ENCODE measurements at regions not wholly inside any gene's neighbourhood (a gene's known extent, or its start where the extent isn't known, plus 50 kb on each side); places are given as distances from the start of the nearest gene placed in this dataset.

GRCh38 chr7:115707258-115708012 is 323.1 kb downstream of the TFEC start:
- no peak for DNase-seq

GRCh38 chr7:115704884-115705283 is 325.7 kb downstream of the TFEC start:
- DNase-seq: no peak

GRCh38 chr7:115701141-115701540 is 329.4 kb downstream of the TFEC start:
- no peak for DNase-seq

- no peak for DNase-seq
Observed at GRCh38 chr7:115694424-115694823, 336.1 kb downstream of the TFEC start.

- DNase-seq: no peak
Observed at GRCh38 chr7:115693779-115694178, 336.8 kb downstream of the TFEC start.

- no peak for DNase-seq
Observed at GRCh38 chr7:115689941-115690340, 340.6 kb downstream of the TFEC start.

- DNase-seq: no peak
Observed at GRCh38 chr7:115683093-115683492, 347.5 kb downstream of the TFEC start.

GRCh38 chr7:115682507-115682906 is 348.1 kb downstream of the TFEC start:
- no peak for DNase-seq

GRCh38 chr7:115680921-115681320 is 349.6 kb downstream of the TFEC start:
- DNase-seq: no peak

- no peak for DNase-seq
Observed at GRCh38 chr7:115679976-115680375, 350.6 kb downstream of the TFEC start.

GRCh38 chr7:115679423-115679822 is 351.1 kb downstream of the TFEC start:
- no peak for DNase-seq

GRCh38 chr7:115678086-115678982 is 352.2 kb downstream of the TFEC start:
- no peak for DNase-seq

GRCh38 chr7:115676707-115677106 is 353.9 kb downstream of the TFEC start:
- no peak for DNase-seq

- no peak for DNase-seq
Observed at GRCh38 chr7:115676080-115676479, 354.5 kb downstream of the TFEC start.

GRCh38 chr7:115674467-115675024 is 356.0 kb downstream of the TFEC start:
- DNase-seq: no peak

- no peak for DNase-seq
Observed at GRCh38 chr7:115672024-115672423, 358.5 kb downstream of the TFEC start.

GRCh38 chr7:115662676-115663075 is 367.9 kb downstream of the TFEC start:
- DNase-seq: no peak

GRCh38 chr7:115662120-115662519 is 368.4 kb downstream of the TFEC start:
- DNase-seq: no peak

GRCh38 chr7:115658223-115658622 is 372.3 kb downstream of the TFEC start:
- DNase-seq: no peak

GRCh38 chr7:115654384-115655214 is 376.0 kb downstream of the TFEC start:
- no peak for DNase-seq

GRCh38 chr7:115649429-115649828 is 381.1 kb downstream of the TFEC start:
- no peak for DNase-seq

- no peak for DNase-seq
Observed at GRCh38 chr7:115647712-115648111, 382.9 kb downstream of the TFEC start.

- no peak for DNase-seq
Observed at GRCh38 chr7:115642194-115642593, 388.4 kb downstream of the TFEC start.
